ENCODE measurements at regions not wholly inside any gene's neighbourhood (a gene's known extent, or its start where the extent isn't known, plus 50 kb on each side); places are given as distances from the start of the nearest gene placed in this dataset.

DNA sequence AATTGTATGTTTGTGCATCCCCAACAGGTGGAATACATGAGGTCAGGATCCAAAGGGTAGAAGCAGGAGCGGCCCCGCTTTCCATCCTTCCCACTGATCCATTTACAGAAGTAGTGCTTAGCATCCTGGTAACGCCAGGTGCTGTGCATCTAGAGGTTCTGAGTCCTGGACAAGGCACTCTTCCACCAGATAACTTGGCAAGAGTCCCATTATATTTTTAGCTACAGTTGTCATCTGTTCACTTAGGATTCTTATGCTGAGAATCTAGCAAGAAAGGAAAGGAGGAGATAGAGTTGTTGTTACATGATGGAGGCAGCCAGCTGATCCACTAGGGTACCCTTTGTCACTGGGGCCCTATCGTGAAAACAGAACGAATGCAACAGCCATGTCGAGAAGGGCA, 389.5 kb upstream of the ZNF507 start:
- no peaks in the 10 kb centered on the region for H3K4me1 ChIP-seq (ENCODE audit: control insufficient read depth, insufficient read depth, low read length)
- no peak overlapping the region for H3K27ac ChIP-seq (ENCODE audit: insufficient read depth, low read length)
- no peaks in the 10 kb centered on the region for H3K9me1 ChIP-seq (ENCODE audit: insufficient read depth, low read length)
- H3K23ac ChIP-seq (ENCODE audit: low read depth, low read length), result no peak overlapping the region
- intact Hi-C loops (cut with micrococcal nuclease), result no loop called here
- no peak overlapping the region for H2AK9ac ChIP-seq (replicated peaks; ENCODE audit: low read depth, low read length, poor library complexity)
- no peaks in the 10 kb centered on the region for H3K27me3 ChIP-seq (ENCODE audit: control insufficient read depth, insufficient read depth, low read length)
- no peak for DNase-seq
- no peak overlapping the region for H2BK20ac ChIP-seq (ENCODE audit: low read depth, low read length)
- no peak overlapping the region for H4K8ac ChIP-seq (ENCODE audit: low read depth in 2 of 2, low read length in 2 of 2)
- POLR2A ChIA-PET (ENCODE audit: unreplicated experiment), result no interaction called here
- H4K91ac ChIP-seq (ENCODE audit: insufficient read depth, low read depth, low read length), result no peak overlapping the region
- no peaks in the 10 kb centered on the region for H3K36me3 ChIP-seq (ENCODE audit: control insufficient read depth, insufficient read depth, low read length)
- no peak overlapping the region for H4K5ac ChIP-seq (ENCODE audit: low read depth, low read length)
- no peak overlapping the region for H2BK120ac ChIP-seq (ENCODE audit: low read depth, low read length)
- no TSS peak for BruUV-seq (replicated peaks)
- ATAC-seq (ENCODE audit: low read depth), result no peak
- CTCF ChIA-PET, result no interaction called here
- no peaks in the 10 kb centered on the region for H4K20me1 ChIP-seq (ENCODE audit: insufficient read depth, low read length)
- no peak overlapping the region for H2BK15ac ChIP-seq (ENCODE audit: low read depth, low read length)
- H3K56ac ChIP-seq (ENCODE audit: extremely low read depth, insufficient read depth, low read length), result no peak overlapping the region
- H3K9ac ChIP-seq (ENCODE audit: low read depth, low read length), result no peak overlapping the region
- 90% methylated on average over 2 of the region's 6 CpGs; no CpG with 5 or more reads in 1 of the 2 experiments for WGBS, 2 experiments (ENCODE audit: extremely low coverage in 2 of 2, insufficient read length in 1 of 2)
- no peak overlapping the region for H2AFZ ChIP-seq (replicated peaks; ENCODE audit: low read length, poor library complexity)
- H3K4me3 ChIP-seq (ENCODE audit: insufficient read depth, low read depth, low read length), result no peak overlapping the region
- no peak overlapping the region for H3K18ac ChIP-seq (ENCODE audit: low read depth, low read length)
- peaks cover 25% of the 10 kb centered on the region for H3K9me3 ChIP-seq (ENCODE audit: control insufficient read depth, insufficient read depth, low read length)
- no peak overlapping the region for H2BK5ac ChIP-seq (ENCODE audit: low read depth, low read length, poor library complexity, severe bottlenecking)
- H3K14ac ChIP-seq (replicated peaks; ENCODE audit: low read depth, low read length), result no peak overlapping the region
- TF ChIP-seq USF2 (IDR thresholded peaks at IDR 0.05; ENCODE audit: low read depth, low read length) (no peak), CEBPB (IDR thresholded peaks at IDR 0.05; ENCODE audit: low read depth, low read length) (no peak), RCOR1 (IDR thresholded peaks at IDR 0.05; ENCODE audit: insufficient replicate concordance, low read length) (no peak), POLR2A (IDR thresholded peaks at IDR 0.05; ENCODE audit: low read depth, low read length) (no peak), MXI1 (IDR thresholded peaks at IDR 0.05; ENCODE audit: borderline replicate concordance, low read depth, low read length) (no peak), FOS (IDR thresholded peaks at IDR 0.05; ENCODE audit: low read depth, low read length) (no peak), RFX5 (IDR thresholded peaks at IDR 0.05; ENCODE audit: low read depth, low read length) (no peak), NFE2L2 (IDR thresholded peaks at IDR 0.05; ENCODE audit: low read depth, low read length) (no peak), MAZ (IDR thresholded peaks at IDR 0.05; ENCODE audit: borderline replicate concordance, low read depth, low read length) (no peak), ELK1 (IDR thresholded peaks at IDR 0.05; ENCODE audit: borderline replicate concordance, low read depth, low read length) (no peak), BHLHE40 (IDR thresholded peaks at IDR 0.05; ENCODE audit: low read depth, low read length) (no peak), RAD21 (IDR thresholded peaks at IDR 0.05; ENCODE audit: low read length) (no peak), SMC3 (IDR thresholded peaks at IDR 0.05; ENCODE audit: low read depth, low read length) (no peak), MAFK (IDR thresholded peaks at IDR 0.05; ENCODE audit: low read depth, low read length) (no peak), CTCF (conservative IDR thresholded peaks at IDR 0.05; ENCODE audit: low read depth, low read length) (no peak), CHD1 (IDR thresholded peaks at IDR 0.05; ENCODE audit: low read depth, low read length) (no peak)
- no peak overlapping the region for H2AK5ac ChIP-seq (ENCODE audit: low read depth, low read length)
- no peak overlapping the region for H3K4me2 ChIP-seq (ENCODE audit: low read depth, low read length)
- H3K79me1 ChIP-seq (ENCODE audit: low read depth in 1 of 2, low read length in 2 of 2), result no peaks in the 10 kb centered on the region
- no peak overlapping the region for H3K4ac ChIP-seq (ENCODE audit: low read depth, low read length)
- dilution Hi-C loops (cut with HindIII; ENCODE audit: low sequenced_read_pairs, unreplicated experiment), result no loop called here
- in situ Hi-C loops (cut with MboI; ENCODE audit: low sequenced_read_pairs), result no loop called here

All from IMR-90 (cell line).